ENCODE measurements at regions not wholly inside any gene's neighbourhood (a gene's known extent, or its start where the extent isn't known, plus 50 kb on each side); places are given as distances from the start of the nearest gene placed in this dataset.
"Not testable (repeated sequence)": the region's sequence is repeated elsewhere in the genome, so short reads cannot be mapped to it uniquely, and the experiment has no call there.

GRCh38 chr1:166740668-166741276 is 98.5 kb upstream of the POGK start:
- Histone ChIP-seq H3K79me2 (ENCODE audit: control insufficient read depth, insufficient read depth, low read length) (no peaks in the 10 kb centered on the region), H3K79me1 (ENCODE audit: low read length) (no peaks in the 10 kb centered on the region), H4K8ac (ENCODE audit: low read depth, low read length) (no peak overlapping the region), H2BK15ac (replicated peaks; ENCODE audit: low read depth) (no peak overlapping the region), H2AK5ac (ENCODE audit: low read length) (no peak overlapping the region), H3K27me3 (ENCODE audit: insufficient read depth, low read length, poor library complexity) (no peaks in the 10 kb centered on the region), H3K18ac (ENCODE audit: low read length) (no peak overlapping the region), H3K9ac (ENCODE audit: low read length) (no peak overlapping the region), H3K4me2 (ENCODE audit: low read length) (no peak overlapping the region), H3K56ac (ENCODE audit: low read length) (no peak overlapping the region), H3K4ac (ENCODE audit: low read depth, low read length) (no peak overlapping the region), H2BK120ac (ENCODE audit: low read depth, low read length) (no peak overlapping the region), H3K27ac (ENCODE audit: low read depth, low read length) (no peak overlapping the region), H3K23ac (ENCODE audit: low read length) (no peak overlapping the region), H3K36me3 (ENCODE audit: control insufficient read depth, insufficient read depth, low read length) (no peaks in the 10 kb centered on the region), H3K4me3 (ENCODE audit: low read length) (no peak overlapping the region), H4K5ac (ENCODE audit: low read length) (no peak overlapping the region), H2BK5ac (ENCODE audit: low read length) (no peak overlapping the region), H3K4me1 (ENCODE audit: control insufficient read depth, low read depth, low read length) (no peaks in the 10 kb centered on the region)
- no CpG with 5 or more reads among the region's 3 CpGs for WGBS (ENCODE audit: extremely low coverage, insufficient coverage, low lambda C conversion rate)
- DNase-seq = no peak

GRCh38 chr1:166763318-166763717 is 76.0 kb upstream of the POGK start:
- Histone ChIP-seq H3K9ac (ENCODE audit: low read length) (no peak overlapping the region), H2BK5ac (ENCODE audit: low read length) (no peak overlapping the region), H3K23ac (ENCODE audit: low read length) (no peak overlapping the region), H2AK5ac (ENCODE audit: low read length) (no peak overlapping the region), H3K4me2 (ENCODE audit: low read length) (no peak overlapping the region), H3K4ac (ENCODE audit: low read depth, low read length) (no peak overlapping the region), H3K36me3 (ENCODE audit: control insufficient read depth, insufficient read depth, low read length) (no peaks in the 10 kb centered on the region), H4K5ac (ENCODE audit: low read length) (no peak overlapping the region), H3K79me1 (ENCODE audit: low read length) (no peaks in the 10 kb centered on the region), H4K8ac (ENCODE audit: low read depth, low read length) (no peak overlapping the region), H3K27ac (ENCODE audit: low read depth, low read length) (no peak overlapping the region), H3K4me3 (ENCODE audit: low read length) (no peak overlapping the region), H3K79me2 (ENCODE audit: control insufficient read depth, insufficient read depth, low read length) (no peaks in the 10 kb centered on the region), H3K27me3 (ENCODE audit: insufficient read depth, low read length, poor library complexity) (no peaks in the 10 kb centered on the region), H2BK15ac (replicated peaks; ENCODE audit: low read depth) (no peak overlapping the region), H3K56ac (ENCODE audit: low read length) (no peak overlapping the region), H2BK120ac (ENCODE audit: low read depth, low read length) (no peak overlapping the region), H3K4me1 (ENCODE audit: control insufficient read depth, low read depth, low read length) (no peaks in the 10 kb centered on the region), H3K18ac (ENCODE audit: low read length) (no peak overlapping the region)
- no peak for DNase-seq
- WGBS (ENCODE audit: extremely low coverage, insufficient coverage, low lambda C conversion rate) = no CpG with 5 or more reads among the region's 1 CpG

- Histone ChIP-seq H3K4ac (ENCODE audit: low read depth, low read length) (no peak overlapping the region), H3K23ac (ENCODE audit: low read length) (no peak overlapping the region), H3K36me3 (ENCODE audit: control insufficient read depth, insufficient read depth, low read length) (no peaks in the 10 kb centered on the region), H2BK15ac (replicated peaks; ENCODE audit: low read depth) (no peak overlapping the region), H2AK5ac (ENCODE audit: low read length) (no peak overlapping the region), H2BK5ac (ENCODE audit: low read length) (no peak overlapping the region), H4K8ac (ENCODE audit: low read depth, low read length) (no peak overlapping the region), H3K79me2 (ENCODE audit: control insufficient read depth, insufficient read depth, low read length) (no peaks in the 10 kb centered on the region), H3K9ac (ENCODE audit: low read length) (no peak overlapping the region), H3K79me1 (ENCODE audit: low read length) (no peaks in the 10 kb centered on the region), H3K56ac (ENCODE audit: low read length) (no peak overlapping the region), H3K27me3 (ENCODE audit: insufficient read depth, low read length, poor library complexity) (no peaks in the 10 kb centered on the region), H3K4me3 (ENCODE audit: low read length) (no peak overlapping the region), H3K4me2 (ENCODE audit: low read length) (no peak overlapping the region), H2BK120ac (ENCODE audit: low read depth, low read length) (no peak overlapping the region), H3K4me1 (ENCODE audit: control insufficient read depth, low read depth, low read length) (no peaks in the 10 kb centered on the region), H3K18ac (ENCODE audit: low read length) (no peak overlapping the region), H4K5ac (ENCODE audit: low read length) (no peak overlapping the region), H3K27ac (ENCODE audit: low read depth, low read length) (no peak overlapping the region)
- no CpG with 5 or more reads among the region's 2 CpGs for WGBS (ENCODE audit: extremely low coverage, insufficient coverage, low lambda C conversion rate)
- DNase-seq = peak; percentile 1
These were observed 72.3 kb upstream of the POGK start for GRCh38 chr1:166766942-166767341.

GRCh38 chr1:166784646-166785045 is 54.6 kb upstream of the POGK start:
- not testable (repeated sequence) for H2BK120ac ChIP-seq (ENCODE audit: low read depth, low read length); H2BK5ac ChIP-seq (ENCODE audit: low read length); H3K18ac ChIP-seq (ENCODE audit: low read length); H3K23ac ChIP-seq (ENCODE audit: low read length); H3K79me2 ChIP-seq (ENCODE audit: control insufficient read depth, insufficient read depth, low read length); H4K8ac ChIP-seq (ENCODE audit: low read depth, low read length); H3K4me3 ChIP-seq (ENCODE audit: low read length); H4K5ac ChIP-seq (ENCODE audit: low read length); H3K79me1 ChIP-seq (ENCODE audit: low read length); H3K4ac ChIP-seq (ENCODE audit: low read depth, low read length); H3K4me2 ChIP-seq (ENCODE audit: low read length); H3K9ac ChIP-seq (ENCODE audit: low read length); H2AK5ac ChIP-seq (ENCODE audit: low read length); H3K27me3 ChIP-seq (ENCODE audit: insufficient read depth, low read length, poor library complexity); H3K4me1 ChIP-seq (ENCODE audit: control insufficient read depth, low read depth, low read length); H3K36me3 ChIP-seq (ENCODE audit: control insufficient read depth, insufficient read depth, low read length); H3K56ac ChIP-seq (ENCODE audit: low read length); H3K27ac ChIP-seq (ENCODE audit: low read depth, low read length); H2BK15ac ChIP-seq (replicated peaks; ENCODE audit: low read depth)
- DNase-seq = peak; percentile 40
- no CpG with 5 or more reads among the region's 4 CpGs for WGBS (ENCODE audit: extremely low coverage, insufficient coverage, low lambda C conversion rate)

- DNase-seq = peak; percentile 4
- no peak overlapping the region for H4K8ac ChIP-seq (ENCODE audit: low read depth, low read length)
- H3K4ac ChIP-seq (ENCODE audit: low read depth, low read length) = no peak overlapping the region
- H2BK120ac ChIP-seq (ENCODE audit: low read depth, low read length) = no peak overlapping the region
- no peaks in the 10 kb centered on the region for H3K4me1 ChIP-seq (ENCODE audit: control insufficient read depth, low read depth, low read length)
- H3K18ac ChIP-seq (ENCODE audit: low read length) = no peak overlapping the region
- H3K36me3 ChIP-seq (ENCODE audit: control insufficient read depth, insufficient read depth, low read length) = no peaks in the 10 kb centered on the region
- H3K27me3 ChIP-seq (ENCODE audit: insufficient read depth, low read length, poor library complexity) = no peaks in the 10 kb centered on the region
- no peak overlapping the region for H2BK5ac ChIP-seq (ENCODE audit: low read length)
- H3K4me2 ChIP-seq (ENCODE audit: low read length) = no peak overlapping the region
- no CpG with 5 or more reads among the region's 1 CpG for whole genome bisulfite sequencing (ENCODE audit: extremely low coverage, insufficient coverage, low lambda C conversion rate)
- H2AK5ac ChIP-seq (ENCODE audit: low read length) = no peak overlapping the region
- H3K9ac ChIP-seq (ENCODE audit: low read length) = no peak overlapping the region
- H3K4me3 ChIP-seq (ENCODE audit: low read length) = no peak overlapping the region
- H3K56ac ChIP-seq (ENCODE audit: low read length) = no peak overlapping the region
- H2BK15ac ChIP-seq (replicated peaks; ENCODE audit: low read depth) = no peak overlapping the region
- no peak overlapping the region for H3K23ac ChIP-seq (ENCODE audit: low read length)
- no peak overlapping the region for H4K5ac ChIP-seq (ENCODE audit: low read length)
- no peak overlapping the region for H3K27ac ChIP-seq (ENCODE audit: low read depth, low read length)
- H3K79me2 ChIP-seq (ENCODE audit: control insufficient read depth, insufficient read depth, low read length) = no peaks in the 10 kb centered on the region
- H3K79me1 ChIP-seq (ENCODE audit: low read length) = no peaks in the 10 kb centered on the region
These were observed 53.3 kb upstream of the POGK start for GRCh38 chr1:166785987-166786386.

GRCh38 chr1:166789286-166789685 is 50.0 kb upstream of the POGK start:
- no peak overlapping the region for H3K18ac ChIP-seq (ENCODE audit: low read length)
- H2BK120ac ChIP-seq (ENCODE audit: low read depth, low read length) = no peak overlapping the region
- WGBS (ENCODE audit: extremely low coverage, insufficient coverage, low lambda C conversion rate) = no CpG with 5 or more reads among the region's 3 CpGs
- H3K36me3 ChIP-seq (ENCODE audit: control insufficient read depth, insufficient read depth, low read length) = no peaks in the 10 kb centered on the region
- H3K79me1 ChIP-seq (ENCODE audit: low read length) = no peaks in the 10 kb centered on the region
- H4K8ac ChIP-seq (ENCODE audit: low read depth, low read length) = no peak overlapping the region
- no peak overlapping the region for H3K27ac ChIP-seq (ENCODE audit: low read depth, low read length)
- no peak overlapping the region for H3K56ac ChIP-seq (ENCODE audit: low read length)
- no peak overlapping the region for H3K9ac ChIP-seq (ENCODE audit: low read length)
- no peaks in the 10 kb centered on the region for H3K79me2 ChIP-seq (ENCODE audit: control insufficient read depth, insufficient read depth, low read length)
- H2BK5ac ChIP-seq (ENCODE audit: low read length) = no peak overlapping the region
- no peak overlapping the region for H3K4ac ChIP-seq (ENCODE audit: low read depth, low read length)
- no peaks in the 10 kb centered on the region for H3K4me1 ChIP-seq (ENCODE audit: control insufficient read depth, low read depth, low read length)
- H3K4me2 ChIP-seq (ENCODE audit: low read length) = no peak overlapping the region
- H2BK15ac ChIP-seq (replicated peaks; ENCODE audit: low read depth) = no peak overlapping the region
- no peak overlapping the region for H4K5ac ChIP-seq (ENCODE audit: low read length)
- no peak overlapping the region for H3K4me3 ChIP-seq (ENCODE audit: low read length)
- H3K27me3 ChIP-seq (ENCODE audit: insufficient read depth, low read length, poor library complexity) = no peaks in the 10 kb centered on the region
- no peak for DNase-seq
- H2AK5ac ChIP-seq (ENCODE audit: low read length) = no peak overlapping the region
- H3K23ac ChIP-seq (ENCODE audit: low read length) = no peak overlapping the region
